Dendritic cell treated with granulocyte-macrophage colony-stimulating factor and Interleukin-4, amounts not matched to agents 40 ng/mL and 50 ng/mL, for 4 days (primary cell): ENCODE measurements at regions not wholly inside any gene's neighbourhood (a gene's known extent, or its start where the extent isn't known, plus 50 kb on each side); places are given as distances from the start of the nearest gene placed in this dataset.
"Not testable (repeated sequence)": the region's sequence is repeated elsewhere in the genome, so short reads cannot be mapped to it uniquely, and the experiment has no call there.

Experiments
- H3K27ac Mint-ChIP-seq: one replicate; pipeline ENCODE4 v1.8.0; 2022; ENCODE audit warnings: mild to moderate bottlenecking, mixed read lengths
- H3K27me3 Mint-ChIP-seq: one replicate; pipeline ENCODE4 v1.8.0; 2022; ENCODE audit warnings: mild to moderate bottlenecking, mixed read lengths
- H3K36me3 Mint-ChIP-seq: one replicate; pipeline ENCODE4 v1.8.0; 2022; ENCODE audit warnings: low read depth, mixed read lengths
- H3K4me1 Mint-ChIP-seq: one replicate; pipeline ENCODE4 v1.8.0; 2022; ENCODE audit warnings: low read depth, mixed read lengths
- H3K4me3 Mint-ChIP-seq: one replicate; pipeline ENCODE4 v1.8.0; 2022; ENCODE audit warnings: mild to moderate bottlenecking, moderate library complexity, mixed read lengths
- H3K9me3 Mint-ChIP-seq: one replicate; pipeline ENCODE4 v1.8.0; 2022; ENCODE audit warnings: mixed read lengths
- intact Hi-C: fragments of 100-400 bp; cut with micrococcal nuclease; formaldehyde crosslinking; loops from one replicate; pipeline ENCODE4 v1.15.0; 2022

DNA sequence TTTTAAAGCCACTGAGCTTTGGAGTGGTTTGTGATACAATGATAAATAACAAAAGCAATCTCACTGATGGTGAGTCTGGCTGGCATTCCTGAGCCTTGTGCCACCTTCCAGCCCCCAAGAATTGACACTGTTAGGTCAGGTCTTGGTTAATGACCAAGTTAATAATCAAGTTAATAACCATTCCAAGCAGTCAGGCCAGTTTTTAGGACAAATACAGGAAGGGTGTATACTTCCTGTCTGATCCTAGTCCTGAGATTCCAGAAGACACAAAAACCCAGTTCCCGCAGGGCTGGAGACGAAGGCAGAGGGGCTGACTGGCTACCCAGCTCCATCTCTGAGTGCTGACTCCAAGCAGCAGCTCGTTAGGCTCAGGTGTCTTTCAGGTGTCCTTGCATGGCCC lies 74.6 kb upstream of the LAPTM4A start:
- Mint-ChIP-seq H3K27ac (no peak overlapping the region), H3K27me3 (peaks cover 4% of the 10 kb centered on the region), H3K4me3 (no peak overlapping the region), H3K4me1 (no peaks in the 10 kb centered on the region), H3K9me3 (no peaks in the 10 kb centered on the region), H3K36me3 (no peaks in the 10 kb centered on the region)
- intact Hi-C loops: no loop called here

DNA sequence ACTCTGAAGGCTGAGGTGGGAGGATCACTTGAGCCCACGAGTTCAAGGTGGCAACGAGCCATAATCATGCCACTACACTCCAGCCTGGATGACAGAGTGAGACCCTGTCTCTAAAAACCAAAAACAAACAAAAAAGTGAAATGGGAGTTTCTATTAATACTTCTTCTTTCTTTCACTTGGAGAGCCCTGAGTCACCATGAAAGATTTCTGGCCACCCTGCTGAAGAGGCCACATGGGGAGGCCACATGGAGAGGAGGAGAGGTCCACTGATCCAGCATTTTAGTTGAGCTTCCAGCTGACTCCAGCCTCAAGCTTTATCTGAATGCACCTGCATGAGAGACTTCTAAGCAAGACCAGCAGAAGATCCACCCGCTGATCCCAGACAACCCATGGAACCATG lies 74.2 kb upstream of the LAPTM4A start:
- Mint-ChIP-seq H3K4me3 (no peak overlapping the region), H3K9me3 (no peaks in the 10 kb centered on the region), H3K4me1 (no peaks in the 10 kb centered on the region), H3K27me3 (peaks cover 4% of the 10 kb centered on the region), H3K36me3 (no peaks in the 10 kb centered on the region), H3K27ac (no peak overlapping the region)
- intact Hi-C loops: no loop called here

DNA sequence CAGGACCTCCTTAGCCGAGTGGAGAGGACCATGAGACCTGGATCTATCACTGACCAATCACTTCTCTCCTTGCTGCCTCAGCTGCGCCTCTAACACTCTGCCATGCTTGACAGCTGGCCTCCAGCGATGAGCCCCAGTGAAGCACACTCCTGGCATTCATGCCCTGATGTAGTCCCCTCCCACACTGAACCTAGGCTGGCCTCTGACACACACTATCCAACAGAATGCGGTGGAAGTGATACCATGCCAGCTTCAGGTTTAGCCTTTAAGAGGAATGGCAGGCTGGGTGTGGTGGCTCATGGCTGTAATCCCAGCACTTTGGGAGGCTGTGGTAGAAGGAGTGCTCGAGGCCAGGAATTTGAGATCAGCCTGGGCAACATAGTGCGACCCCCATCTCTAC lies 73.7 kb upstream of the LAPTM4A start:
- intact Hi-C loops: no loop called here
- Mint-ChIP-seq H3K27me3 (peaks cover 4% of the 10 kb centered on the region), H3K4me3 (no peak overlapping the region), H3K27ac (no peak overlapping the region), H3K36me3 (no peaks in the 10 kb centered on the region), H3K9me3 (no peaks in the 10 kb centered on the region), H3K4me1 (no peaks in the 10 kb centered on the region)

DNA sequence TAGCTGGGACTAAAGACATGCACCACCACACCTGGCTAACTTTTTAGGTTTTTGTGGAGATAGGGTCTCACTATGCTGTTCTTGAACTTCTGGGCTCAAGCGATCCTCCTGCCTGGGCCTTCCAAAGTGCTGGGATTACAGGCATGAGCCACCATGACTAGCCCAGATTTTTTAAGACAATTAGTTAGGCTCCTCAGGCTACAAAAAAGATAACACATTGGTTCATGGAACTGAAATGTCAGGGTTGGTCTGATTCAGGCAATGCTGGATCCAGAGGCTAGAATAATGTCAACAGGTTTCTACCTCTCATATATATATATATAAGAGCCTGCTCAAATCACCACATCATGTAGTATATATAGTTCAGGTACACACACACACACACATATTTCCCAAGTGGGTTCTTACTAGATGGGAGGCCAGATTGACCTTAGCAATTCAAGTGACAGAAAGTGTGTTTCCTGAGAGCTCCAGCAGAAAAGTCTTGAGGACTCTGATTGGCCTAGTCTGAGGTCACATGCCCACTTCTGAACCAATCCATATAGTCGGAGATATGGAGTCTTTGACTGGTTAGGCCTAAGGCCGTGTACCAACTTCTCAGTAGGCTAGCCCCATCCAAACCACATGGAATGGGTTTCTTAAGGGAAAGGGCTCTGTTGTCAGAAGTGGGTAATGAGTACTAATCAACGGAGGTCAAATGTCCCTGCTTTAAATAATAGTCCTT lies 72.6 kb upstream of the LAPTM4A start:
- no peaks in the 10 kb centered on the region for H3K9me3 Mint-ChIP-seq
- peaks cover 4% of the 10 kb centered on the region for H3K27me3 Mint-ChIP-seq
- no peak overlapping the region for H3K4me3 Mint-ChIP-seq
- intact Hi-C loops: no loop called here
- H3K4me1 Mint-ChIP-seq: no peaks in the 10 kb centered on the region
- H3K36me3 Mint-ChIP-seq: no peaks in the 10 kb centered on the region
- H3K27ac Mint-ChIP-seq: no peak overlapping the region

DNA sequence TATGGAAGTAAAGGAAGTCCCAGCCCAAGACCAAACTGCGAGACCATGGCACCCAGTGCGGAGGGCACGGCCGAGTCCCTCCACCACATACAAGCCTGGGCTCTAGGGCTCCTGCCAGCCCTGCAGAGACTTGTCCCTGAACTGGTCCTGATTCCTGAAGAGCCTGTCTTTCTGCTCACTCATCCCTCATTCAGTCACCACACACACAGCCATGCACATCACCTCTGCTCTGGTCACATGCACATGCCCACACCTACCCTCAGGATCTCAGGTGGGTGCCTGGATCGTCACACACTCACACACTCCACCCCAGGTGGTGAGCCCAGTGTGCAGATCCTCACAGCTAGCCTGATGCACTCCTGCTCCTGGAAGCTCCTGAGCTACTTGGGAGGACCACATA lies 71.4 kb upstream of the LAPTM4A start:
- no peaks in the 10 kb centered on the region for H3K9me3 Mint-ChIP-seq
- intact Hi-C loops: no loop called here
- H3K27ac Mint-ChIP-seq: no peak overlapping the region
- peaks cover 4% of the 10 kb centered on the region for H3K27me3 Mint-ChIP-seq
- H3K36me3 Mint-ChIP-seq: no peaks in the 10 kb centered on the region
- no peak overlapping the region for H3K4me3 Mint-ChIP-seq
- no peaks in the 10 kb centered on the region for H3K4me1 Mint-ChIP-seq

DNA sequence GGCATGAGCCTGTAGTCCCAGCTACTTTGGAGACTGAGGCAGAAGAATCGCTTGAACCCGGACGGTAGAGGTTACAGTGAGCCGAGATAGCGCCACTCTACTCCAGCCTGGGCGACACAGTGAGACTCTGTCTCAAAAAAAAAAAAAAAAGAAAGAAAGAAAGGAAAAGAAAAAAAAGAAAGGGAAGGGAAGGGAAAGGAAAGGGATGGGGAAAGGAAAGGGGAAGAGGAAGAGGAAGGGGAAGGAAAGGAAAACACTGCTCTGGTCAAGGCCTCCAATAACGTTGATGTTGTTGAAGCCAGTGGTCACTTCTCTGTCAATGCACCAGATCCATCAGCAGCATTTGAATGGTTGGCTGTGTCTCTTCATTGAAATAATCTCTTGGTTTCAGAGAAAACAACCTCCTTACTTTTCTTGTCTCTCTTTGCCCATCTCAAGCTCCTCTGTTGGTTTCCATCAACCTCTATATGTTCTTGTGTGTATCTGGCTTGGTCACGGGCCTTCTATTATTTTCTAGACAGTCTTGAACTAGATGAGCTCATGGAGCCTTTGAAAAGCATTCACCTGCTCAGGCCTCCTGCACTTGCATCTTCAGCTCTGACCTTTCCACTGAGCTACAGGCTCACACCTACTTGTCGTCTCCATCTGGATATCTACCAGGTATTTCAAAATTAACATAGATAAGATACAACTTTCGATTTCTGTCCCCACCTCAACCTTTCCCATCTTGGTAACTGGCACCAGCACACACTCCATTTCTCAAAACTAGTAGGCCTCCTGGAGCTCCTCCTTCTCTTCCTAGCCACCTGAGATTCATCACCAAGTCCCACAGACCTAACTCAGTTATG lies 69.4 kb upstream of the LAPTM4A start:
- Mint-ChIP-seq H3K4me1 (no peaks in the 10 kb centered on the region), H3K9me3 (no peaks in the 10 kb centered on the region), H3K27me3 (peaks cover 4% of the 10 kb centered on the region), H3K36me3 (no peaks in the 10 kb centered on the region), H3K27ac (no peak overlapping the region), H3K4me3 (no peak overlapping the region)
- intact Hi-C loops: no loop called here

DNA sequence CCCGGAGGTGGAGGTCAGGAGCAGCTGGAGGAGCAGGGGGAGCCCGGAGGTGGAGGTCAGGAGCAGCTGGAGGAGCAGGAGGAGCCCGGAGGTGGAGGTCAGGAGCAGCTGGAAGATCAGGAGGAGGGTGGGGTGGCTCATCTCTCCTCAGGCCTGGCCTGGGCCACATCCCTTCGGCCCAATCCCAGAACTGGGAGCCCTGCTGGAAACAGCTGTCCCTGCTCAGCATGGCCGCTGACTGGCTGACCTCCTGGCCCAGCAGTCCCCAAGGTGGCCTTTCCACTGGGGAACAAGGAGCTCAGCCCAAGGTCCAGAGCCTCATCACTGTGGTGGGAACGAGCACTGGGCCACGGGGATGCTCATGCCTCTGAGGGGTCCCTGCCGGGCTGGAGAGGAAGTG lies 66.6 kb upstream of the LAPTM4A start:
- Mint-ChIP-seq H3K9me3 (no peaks in the 10 kb centered on the region), H3K27me3 (peaks cover 4% of the 10 kb centered on the region), H3K27ac (no peak overlapping the region), H3K4me3 (no peak overlapping the region), H3K4me1 (no peaks in the 10 kb centered on the region), H3K36me3 (no peaks in the 10 kb centered on the region)
- intact Hi-C loops: no loop called here

DNA sequence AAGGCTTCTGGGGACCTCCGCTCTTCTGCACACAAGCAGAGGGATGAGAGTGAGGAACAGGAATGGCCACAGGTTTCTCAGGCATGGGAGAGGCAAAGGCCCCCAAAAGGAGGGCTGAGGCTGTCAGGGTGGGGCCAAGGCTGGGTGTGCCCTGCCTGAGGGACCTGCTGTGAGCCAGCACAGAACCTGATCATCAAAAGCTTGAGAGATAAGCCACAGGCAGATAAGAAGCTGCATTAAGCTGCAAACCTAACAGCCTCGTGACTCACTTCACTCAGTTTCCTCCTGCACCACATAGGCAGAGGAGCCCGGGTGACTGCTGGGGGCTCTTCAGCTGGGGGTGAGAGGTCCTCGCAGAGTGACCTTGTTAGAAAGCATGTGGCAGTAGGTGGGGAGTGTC lies 64.5 kb upstream of the LAPTM4A start:
- no peak overlapping the region for H3K4me3 Mint-ChIP-seq
- H3K9me3 Mint-ChIP-seq: no peaks in the 10 kb centered on the region
- intact Hi-C loops: no loop called here
- no peaks in the 10 kb centered on the region for H3K4me1 Mint-ChIP-seq
- no peak overlapping the region for H3K27ac Mint-ChIP-seq
- H3K36me3 Mint-ChIP-seq: no peaks in the 10 kb centered on the region
- no peaks in the 10 kb centered on the region for H3K27me3 Mint-ChIP-seq

DNA sequence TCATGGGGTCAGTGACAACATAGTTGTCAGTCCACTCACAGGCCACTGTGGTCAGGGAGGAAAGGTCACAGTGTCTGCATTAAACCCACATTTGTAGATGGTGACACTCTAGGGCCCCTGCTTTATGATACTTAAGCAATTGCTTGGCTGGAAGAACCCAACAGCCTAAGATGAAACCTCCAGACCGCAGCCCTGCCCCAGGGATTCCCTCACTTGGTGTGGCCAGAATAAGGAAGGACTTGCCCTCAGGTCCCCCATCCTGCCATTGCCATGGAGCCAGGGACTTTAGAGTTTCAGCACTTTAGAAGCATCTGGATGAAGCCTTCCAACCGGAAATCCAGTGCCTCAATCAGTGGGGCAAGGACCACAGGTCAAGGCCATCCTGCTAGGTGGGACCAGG lies 63.9 kb upstream of the LAPTM4A start:
- intact Hi-C loops: no loop called here
- Mint-ChIP-seq H3K27me3 (peaks cover under 1% of the 10 kb centered on the region), H3K4me3 (no peak overlapping the region), H3K27ac (no peak overlapping the region), H3K9me3 (peaks cover 4% of the 10 kb centered on the region), H3K4me1 (no peaks in the 10 kb centered on the region), H3K36me3 (no peaks in the 10 kb centered on the region)

DNA sequence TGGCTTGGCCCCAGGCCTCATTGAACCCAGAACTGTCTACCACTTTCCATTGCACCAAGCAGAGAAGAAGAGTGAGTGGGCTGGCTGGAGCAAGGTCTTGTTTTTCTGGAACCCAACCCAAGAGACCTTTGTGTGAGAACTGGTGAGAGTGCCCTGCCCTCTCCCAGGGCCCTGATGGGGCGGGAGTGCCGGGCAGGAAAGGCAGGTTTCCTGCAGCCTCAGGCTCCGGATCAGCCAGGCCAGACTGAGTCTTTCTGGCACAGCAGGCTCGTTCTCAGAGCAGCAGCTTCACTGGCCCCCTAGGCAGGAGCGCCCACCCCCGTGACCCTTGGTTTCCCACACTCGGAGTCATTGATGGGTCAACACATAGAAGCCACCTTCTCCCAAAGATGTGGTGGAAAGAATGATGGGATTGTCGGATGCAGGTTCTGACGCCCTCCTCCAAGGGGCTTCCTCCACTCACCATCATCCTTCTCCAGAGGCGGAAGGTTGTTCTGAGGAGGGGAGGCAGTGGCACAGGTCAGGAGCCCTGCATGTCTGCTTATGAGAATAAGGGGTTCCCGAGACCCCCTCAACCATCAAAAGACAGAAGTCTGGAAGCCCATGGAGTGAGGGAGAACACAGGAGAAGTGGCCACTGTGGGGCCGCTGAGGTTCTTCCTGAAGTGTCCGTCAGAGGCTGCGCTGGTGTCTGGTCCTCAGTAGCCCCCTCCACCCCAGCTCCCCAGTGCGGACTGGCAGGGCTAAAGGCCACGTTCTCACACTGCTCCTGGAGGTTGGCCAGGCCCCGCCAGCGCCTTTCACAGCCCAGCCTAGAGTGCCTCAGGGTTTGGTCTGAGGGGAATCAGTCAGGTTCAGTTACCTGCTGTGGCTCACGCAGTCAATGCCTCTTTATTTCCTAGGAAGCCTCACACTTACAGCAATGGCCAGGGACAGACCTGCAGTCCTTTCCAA lies 62.8 kb upstream of the LAPTM4A start:
- Mint-ChIP-seq H3K4me3 (no peak overlapping the region), H3K27ac (no peak overlapping the region), H3K27me3 (peaks cover 2% of the 10 kb centered on the region), H3K9me3 (peaks cover 8% of the 10 kb centered on the region), H3K36me3 (no peaks in the 10 kb centered on the region), H3K4me1 (no peaks in the 10 kb centered on the region)
- intact Hi-C loops: no loop called here

DNA sequence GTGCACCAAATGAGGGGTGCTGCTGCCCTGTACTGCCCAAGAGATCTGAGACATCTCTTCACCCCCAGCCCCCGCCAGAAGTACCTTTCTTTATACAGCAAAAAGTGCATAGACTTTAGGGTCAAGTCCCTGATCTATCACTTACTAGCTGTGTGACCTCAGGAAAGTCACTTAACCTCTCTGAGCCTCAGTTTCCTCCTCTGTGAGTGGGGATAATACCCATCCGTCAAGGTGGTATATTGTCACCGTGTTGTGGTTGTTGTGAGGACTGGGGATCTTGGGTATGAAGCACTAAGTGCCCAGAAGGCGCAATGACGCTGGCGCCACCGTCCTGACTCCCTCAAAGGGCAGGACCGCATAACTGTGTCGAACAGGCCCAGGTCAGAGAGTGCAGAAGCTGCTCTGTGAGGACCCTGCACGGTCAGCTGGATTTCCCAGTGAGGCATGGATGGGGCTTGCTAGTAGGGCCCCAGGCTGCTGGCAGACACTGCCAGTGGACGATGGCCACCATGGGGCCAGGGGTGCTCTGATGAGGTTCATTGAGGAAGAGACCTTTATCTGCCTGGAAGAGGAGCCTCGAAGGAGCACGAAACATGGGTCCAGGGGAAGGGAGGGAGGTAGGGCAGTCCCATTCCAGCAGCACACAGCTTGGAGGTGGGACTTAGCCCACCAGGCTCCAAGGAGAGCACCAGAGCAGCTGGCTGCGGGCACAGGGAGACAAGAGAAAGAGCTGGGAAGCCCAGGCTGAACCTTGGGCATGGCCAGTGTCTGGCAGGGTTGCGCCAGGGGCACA lies 61.8 kb upstream of the LAPTM4A start:
- intact Hi-C loops: no loop called here
- no peak overlapping the region for H3K4me3 Mint-ChIP-seq
- no peaks in the 10 kb centered on the region for H3K4me1 Mint-ChIP-seq
- H3K9me3 Mint-ChIP-seq: peaks cover 8% of the 10 kb centered on the region
- peaks cover 2% of the 10 kb centered on the region for H3K27me3 Mint-ChIP-seq
- H3K36me3 Mint-ChIP-seq: no peaks in the 10 kb centered on the region
- no peak overlapping the region for H3K27ac Mint-ChIP-seq

DNA sequence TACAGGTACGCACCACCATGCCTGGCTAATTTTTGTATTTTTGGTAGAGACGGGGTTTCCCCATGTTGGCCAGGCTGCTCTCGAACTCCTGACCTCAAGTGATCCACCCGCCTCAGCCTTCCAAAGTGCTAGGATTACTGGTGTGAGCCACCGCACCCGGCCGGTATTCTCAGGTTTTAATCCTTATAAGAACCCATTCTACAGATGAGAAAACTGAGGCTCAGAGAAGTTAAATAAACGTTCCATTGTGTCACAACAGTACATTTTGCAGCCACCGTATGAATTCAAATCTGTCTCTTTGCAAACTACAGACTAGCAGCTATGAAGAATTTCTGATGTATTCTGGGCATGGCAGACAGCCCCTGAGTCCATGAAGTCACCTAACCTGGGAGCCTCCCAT lies 60.9 kb upstream of the LAPTM4A start:
- intact Hi-C loops, H3K27me3 Mint-ChIP-seq, H3K27ac Mint-ChIP-seq, H3K36me3 Mint-ChIP-seq, H3K4me3 Mint-ChIP-seq, H3K9me3 Mint-ChIP-seq, H3K4me1 Mint-ChIP-seq: not testable (repeated sequence)

DNA sequence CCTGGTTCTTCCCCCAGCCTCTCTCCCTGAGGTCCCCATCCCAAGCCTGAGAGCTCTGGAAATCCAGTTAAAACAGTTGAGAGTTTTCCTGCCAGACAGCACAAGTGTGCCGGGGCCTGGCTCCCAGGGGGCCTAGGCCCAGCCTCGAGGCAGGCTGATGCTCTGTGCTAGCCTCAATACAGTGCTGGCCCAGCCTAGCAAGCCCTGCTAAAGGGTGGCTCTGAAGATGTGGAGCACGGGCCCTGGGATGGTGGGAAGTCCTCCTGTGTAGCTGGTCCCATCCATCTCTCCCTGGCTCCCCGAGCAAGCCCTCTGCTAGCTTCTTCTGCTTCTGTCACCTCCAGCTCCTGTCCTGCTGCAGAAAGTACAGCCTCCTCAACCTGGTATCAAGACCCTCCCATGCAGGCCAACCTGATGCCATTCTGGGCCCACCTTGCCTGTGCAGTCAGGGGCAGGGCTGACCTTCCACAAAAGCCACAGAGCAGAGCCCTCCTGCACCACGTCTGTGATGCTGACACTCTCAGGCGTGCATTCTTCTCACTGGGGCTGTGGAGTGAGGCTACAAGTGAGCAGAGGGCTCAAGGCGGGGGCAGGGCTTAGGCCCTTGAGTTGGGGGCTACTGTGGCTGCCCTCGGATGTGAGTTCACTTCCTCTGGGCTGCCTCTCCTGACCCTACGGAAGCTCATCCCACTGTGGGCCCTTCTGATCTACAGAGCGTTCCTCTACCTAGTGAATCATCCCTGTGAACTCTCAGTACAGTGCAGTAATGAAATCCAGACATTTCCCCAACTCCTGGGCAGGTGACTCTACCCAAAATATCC lies 60.1 kb upstream of the LAPTM4A start:
- H3K27me3 Mint-ChIP-seq: peaks cover 11% of the 10 kb centered on the region
- H3K4me3 Mint-ChIP-seq: no peak overlapping the region
- peaks cover 13% of the 10 kb centered on the region for H3K9me3 Mint-ChIP-seq
- H3K4me1 Mint-ChIP-seq: peaks cover 6% of the 10 kb centered on the region
- no peaks in the 10 kb centered on the region for H3K36me3 Mint-ChIP-seq
- H3K27ac Mint-ChIP-seq: no peak overlapping the region
- intact Hi-C loops: no loop called here
